IPS DF 6.9 (cell line): ENCODE measurements at regions not wholly inside any gene's neighbourhood (a gene's known extent, or its start where the extent isn't known, plus 50 kb on each side); places are given as distances from the start of the nearest gene placed in this dataset.

Experiments
- DNase-seq: peaks from one replicate; pipeline ENCODE4 v3.0.0-alpha.2; 2013; ENCODE audit warnings: low read depth, low spot score
- H3K27ac ChIP-seq: one replicate; pipeline ENCODE4 v1.5.1; 2013; ENCODE audit warnings: low read length, control low read depth
- H3K27me3 ChIP-seq: 2 replicates; pipeline ENCODE4 v1.6.1; 2013; ENCODE audit warnings: mild to moderate bottlenecking, low read length; ENCODE audit not compliant: control insufficient read depth, insufficient read depth
- H3K36me3 ChIP-seq: 2 replicates; pipeline ENCODE4 v1.6.1; 2013; ENCODE audit warnings: low read length; ENCODE audit not compliant: control insufficient read depth, insufficient read depth
- H3K4me1 ChIP-seq: 2 replicates; pipeline ENCODE4 v1.6.1; 2013; ENCODE audit warnings: low read length; ENCODE audit not compliant: control insufficient read depth, insufficient read depth
- H3K4me3 ChIP-seq: 2 replicates; pipeline ENCODE4 v1.5.1; 2013; ENCODE audit warnings: mild to moderate bottlenecking, low read length
- H3K9me3 ChIP-seq: 2 replicates; pipeline ENCODE4 v1.6.1; 2013; ENCODE audit warnings: low read length, inconsistent platforms; ENCODE audit not compliant: control insufficient read depth, insufficient read depth
- WGBS: extraction: QIAGEN DNeasy Blood & Tissue Kit; methylation state at CpG from one replicate; pipeline ENCODE4 v1.1.7; 2013; ENCODE audit warnings: mixed read lengths, missing lambda C conversion rate; ENCODE audit not compliant: insufficient read length, insufficient coverage; 5-methylcytosine and 5-hydroxymethylcytosine counted together

GRCh38 chr13:90091611-90092010 lies 1255.9 kb upstream of the MIR17HG start:
- DNase-seq, result no peak
- no CpG with 5 or more reads among the region's 4 CpGs for WGBS
- Histone ChIP-seq H3K27me3 (no peaks in the 10 kb centered on the region), H3K4me1 (no peaks in the 10 kb centered on the region), H3K27ac (no peak overlapping the region), H3K4me3 (no peak overlapping the region), H3K36me3 (no peaks in the 10 kb centered on the region), H3K9me3 (no peaks in the 10 kb centered on the region)

GRCh38 chr13:90094357-90094756 lies 1253.1 kb upstream of the MIR17HG start:
- H3K4me3 ChIP-seq, result no peak overlapping the region
- H3K27me3 ChIP-seq, result no peaks in the 10 kb centered on the region
- no CpG with 5 or more reads among the region's 2 CpGs for WGBS
- H3K27ac ChIP-seq, result no peak overlapping the region
- H3K9me3 ChIP-seq, result no peaks in the 10 kb centered on the region
- DNase-seq, result no peak
- H3K4me1 ChIP-seq, result no peaks in the 10 kb centered on the region
- H3K36me3 ChIP-seq, result no peaks in the 10 kb centered on the region

DNA sequence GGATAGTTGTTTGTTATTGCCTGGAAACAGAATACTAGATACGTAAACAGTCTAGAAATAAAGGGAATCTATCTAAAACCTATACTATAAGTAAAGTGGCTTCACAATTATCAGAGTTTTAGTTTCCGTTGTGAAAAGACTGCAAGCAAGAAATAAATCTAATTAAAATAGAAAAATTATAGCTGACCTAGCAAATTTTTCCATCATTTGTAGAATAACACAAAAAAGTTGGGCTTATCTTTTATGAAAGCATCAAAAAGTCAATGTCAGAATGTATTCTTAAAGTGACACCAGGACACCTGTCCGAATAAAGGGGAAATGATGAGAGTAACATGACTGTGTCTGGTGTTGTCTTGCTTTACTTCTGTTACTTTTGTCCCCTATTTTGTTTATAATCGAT lies 1248.9 kb upstream of the MIR17HG start:
- no peak for DNase-seq
- Histone ChIP-seq H3K36me3 (no peaks in the 10 kb centered on the region), H3K9me3 (no peaks in the 10 kb centered on the region), H3K27me3 (no peaks in the 10 kb centered on the region), H3K4me3 (no peak overlapping the region), H3K27ac (no peak overlapping the region), H3K4me1 (no peaks in the 10 kb centered on the region)
- WGBS, result no CpG with 5 or more reads among the region's 4 CpGs

GRCh38 chr13:90099847-90100246 lies 1247.6 kb upstream of the MIR17HG start:
- WGBS, result no CpG with 5 or more reads among the region's 4 CpGs
- Histone ChIP-seq H3K4me1 (no peaks in the 10 kb centered on the region), H3K4me3 (no peak overlapping the region), H3K9me3 (no peaks in the 10 kb centered on the region), H3K36me3 (no peaks in the 10 kb centered on the region; the same call in 1 of the 2 replicates), H3K27ac (no peak overlapping the region), H3K27me3 (no peaks in the 10 kb centered on the region)
- DNase-seq, result no peak

GRCh38 chr13:90103099-90103784 lies 1244.2 kb upstream of the MIR17HG start:
- Histone ChIP-seq H3K4me1 (no peaks in the 10 kb centered on the region), H3K27me3 (no peaks in the 10 kb centered on the region), H3K4me3 (no peak overlapping the region), H3K9me3 (no peaks in the 10 kb centered on the region), H3K27ac (no peak overlapping the region), H3K36me3 (no peaks in the 10 kb centered on the region; the same call in 1 of the 2 replicates)
- no CpG with 5 or more reads among the region's 4 CpGs for WGBS
- no peak for DNase-seq

DNA sequence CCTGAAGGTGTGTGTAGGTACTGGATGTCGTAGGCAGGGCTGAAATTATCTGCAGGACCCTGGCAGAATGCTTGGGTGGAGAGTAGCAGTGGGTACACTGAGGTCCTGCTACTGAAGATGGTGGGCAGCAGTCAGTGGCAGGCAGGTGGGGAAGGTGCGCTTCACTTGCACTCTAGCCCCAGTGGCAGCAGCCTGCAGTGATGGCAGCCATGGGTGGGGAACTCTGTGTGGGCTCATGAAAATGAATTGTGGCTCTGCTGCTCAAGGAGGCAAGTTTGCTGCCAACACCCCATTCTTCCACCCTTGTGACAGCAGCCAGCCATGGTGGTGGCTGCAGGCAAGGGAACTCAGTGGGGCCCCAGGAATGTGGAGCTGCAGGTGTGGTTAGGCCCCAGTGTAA lies 1242.7 kb upstream of the MIR17HG start:
- Histone ChIP-seq H3K9me3 (no peaks in the 10 kb centered on the region), H3K36me3 (no peaks in the 10 kb centered on the region; the same call in 1 of the 2 replicates), H3K4me3 (no peak overlapping the region), H3K27ac (no peak overlapping the region), H3K27me3 (no peaks in the 10 kb centered on the region), H3K4me1 (no peaks in the 10 kb centered on the region)
- WGBS, result no CpG with 5 or more reads among the region's 2 CpGs
- no peak for DNase-seq

GRCh38 chr13:90105276-90105675 lies 1242.2 kb upstream of the MIR17HG start:
- no peaks in the 10 kb centered on the region; the same call in 1 of the 2 replicates for H3K36me3 ChIP-seq
- no peaks in the 10 kb centered on the region for H3K27me3 ChIP-seq
- no peak overlapping the region for H3K4me3 ChIP-seq
- no peaks in the 10 kb centered on the region for H3K9me3 ChIP-seq
- no peaks in the 10 kb centered on the region for H3K4me1 ChIP-seq
- no peak overlapping the region for H3K27ac ChIP-seq
- no peak for DNase-seq

DNA sequence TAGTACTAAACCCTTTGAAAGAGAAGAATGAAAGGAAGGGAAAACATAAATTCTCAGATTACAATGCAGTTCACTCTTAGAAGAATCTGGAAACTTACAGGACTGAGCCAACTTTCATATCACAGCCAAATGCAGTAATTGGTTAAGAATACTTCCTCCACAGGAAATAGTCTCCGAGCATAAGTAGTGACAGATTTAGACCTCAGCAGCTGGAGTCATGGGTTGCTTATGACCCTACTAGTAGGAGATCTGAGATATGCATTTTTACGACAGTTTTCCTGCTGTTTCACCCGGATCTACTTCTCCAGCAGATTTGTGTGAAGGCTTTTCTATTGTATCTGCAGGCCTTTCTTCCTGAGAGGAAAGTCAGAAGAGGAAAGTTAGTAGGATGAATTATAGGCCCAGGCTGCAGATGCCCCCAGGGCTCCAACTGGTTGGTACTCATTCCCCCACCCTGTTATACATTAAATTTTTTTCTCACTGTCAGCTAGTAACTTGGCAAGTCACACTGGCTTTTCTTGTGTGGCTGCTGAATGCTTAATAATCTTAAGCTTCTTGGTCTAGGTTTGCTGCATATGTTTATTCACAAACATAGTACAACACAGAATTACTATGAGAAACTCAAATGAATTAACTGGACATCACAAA lies 1241.5 kb upstream of the MIR17HG start:
- Histone ChIP-seq H3K36me3 (no peaks in the 10 kb centered on the region; the same call in 1 of the 2 replicates), H3K4me3 (no peak overlapping the region), H3K4me1 (no peaks in the 10 kb centered on the region), H3K27ac (no peak overlapping the region), H3K27me3 (no peaks in the 10 kb centered on the region), H3K9me3 (no peaks in the 10 kb centered on the region)
- no peak for DNase-seq
- WGBS, result no CpG with 5 or more reads among the region's 3 CpGs

DNA sequence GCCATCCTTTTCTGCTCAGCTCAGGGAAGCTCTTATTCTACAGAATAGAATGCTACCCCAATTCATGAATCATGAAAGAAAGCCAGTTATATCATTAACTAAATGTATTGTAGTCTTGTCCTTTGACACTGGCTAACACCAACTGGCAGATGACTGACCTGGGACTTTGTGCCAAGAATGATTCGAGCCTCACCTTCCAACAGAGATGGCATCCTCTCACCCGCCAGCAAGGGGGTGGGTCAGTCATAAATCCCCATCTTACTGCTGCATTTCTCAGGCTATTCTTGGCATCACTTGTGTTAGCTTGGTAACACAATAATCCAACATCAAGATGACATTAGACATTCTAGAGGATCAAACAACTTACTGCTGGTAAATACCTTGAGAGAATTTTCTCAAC lies 1239.8 kb upstream of the MIR17HG start:
- Histone ChIP-seq H3K4me3 (no peak overlapping the region), H3K27ac (no peak overlapping the region), H3K36me3 (no peaks in the 10 kb centered on the region; the same call in 1 of the 2 replicates), H3K4me1 (no peaks in the 10 kb centered on the region), H3K9me3 (no peaks in the 10 kb centered on the region), H3K27me3 (no peaks in the 10 kb centered on the region)
- DNase-seq, result no peak
- no CpG with 5 or more reads among the region's 2 CpGs for WGBS

DNA sequence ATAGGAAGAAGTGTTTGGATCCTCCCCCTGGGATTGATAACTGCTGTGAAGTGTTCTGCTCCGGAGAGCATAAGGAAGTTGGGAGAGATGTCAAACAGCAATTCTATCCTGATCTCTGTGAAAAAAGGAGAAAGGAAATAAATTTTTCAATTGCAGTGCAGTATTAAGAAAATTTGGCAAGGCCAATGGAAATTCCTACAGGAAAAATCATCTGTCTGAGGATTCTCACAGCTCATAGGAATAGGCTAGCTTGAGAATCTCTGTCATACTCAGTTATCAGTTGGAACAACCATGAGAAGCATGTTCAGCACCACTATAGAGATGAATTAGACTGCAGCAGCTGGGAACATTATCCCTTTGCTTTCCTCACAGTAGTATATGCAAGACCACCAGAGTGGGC lies 1238.9 kb upstream of the MIR17HG start:
- Histone ChIP-seq H3K4me1 (no peaks in the 10 kb centered on the region), H3K27ac (no peak overlapping the region), H3K9me3 (no peaks in the 10 kb centered on the region), H3K4me3 (no peak overlapping the region), H3K27me3 (no peaks in the 10 kb centered on the region), H3K36me3 (no peaks in the 10 kb centered on the region; the same call in 1 of the 2 replicates)
- DNase-seq, result no peak
- whole genome bisulfite sequencing, result no CpG with 5 or more reads among the region's 1 CpG

- Histone ChIP-seq H3K4me1 (no peaks in the 10 kb centered on the region), H3K9me3 (no peaks in the 10 kb centered on the region), H3K4me3 (no peak overlapping the region), H3K36me3 (no peaks in the 10 kb centered on the region), H3K27ac (no peak overlapping the region), H3K27me3 (no peaks in the 10 kb centered on the region)
- no peak for DNase-seq
These were observed 1231.4 kb upstream of the MIR17HG start for GRCh38 chr13:90116121-90116520.
